Esophagus squamous epithelium (tissue), 4 donors: ENCODE measurements at regions not wholly inside any gene's neighbourhood (a gene's known extent, or its start where the extent isn't known, plus 50 kb on each side); places are given as distances from the start of the nearest gene placed in this dataset.

ENCODE experiments used
- CTCF ChIP-seq, 6 experiments: fragments of 450-650 bp in 4 of 6; fragments of 200-600 bp in 2 of 6; sonication (generic) in 2 of 6; IDR thresholded peaks; one replicate each; pipeline ENCODE4 v1.5.1; 2016 to 2019; ENCODE audit warnings: antibody characterized with exemption in 6 of 6, mild to moderate bottlenecking in 4 of 6, moderate library complexity in 4 of 6
- POLR2A ChIP-seq, 4 donors: fragments of 450-650 bp; IDR thresholded peaks; one replicate each; pipeline ENCODE4 v1.6.1; 2017; ENCODE audit warnings: antibody characterized with exemption in 4 of 4, mild to moderate bottlenecking in 4 of 4, moderate library complexity in 3 of 4

GRCh38 chr1:117794073-117794472, 135.3 kb downstream of the GDAP2 start:
- no peak for TF ChIP-seq POLR2A (IDR thresholded peaks at IDR 0.05)
- TF ChIP-seq CTCF (IDR thresholded peaks at IDR 0.05), result no peak
